ENCODE measurements at regions not wholly inside any gene's neighbourhood (a gene's known extent, or its start where the extent isn't known, plus 50 kb on each side); places are given as distances from the start of the nearest gene placed in this dataset.
"Not testable (repeated sequence)": the region's sequence is repeated elsewhere in the genome, so short reads cannot be mapped to it uniquely, and the experiment has no call there.

DNA sequence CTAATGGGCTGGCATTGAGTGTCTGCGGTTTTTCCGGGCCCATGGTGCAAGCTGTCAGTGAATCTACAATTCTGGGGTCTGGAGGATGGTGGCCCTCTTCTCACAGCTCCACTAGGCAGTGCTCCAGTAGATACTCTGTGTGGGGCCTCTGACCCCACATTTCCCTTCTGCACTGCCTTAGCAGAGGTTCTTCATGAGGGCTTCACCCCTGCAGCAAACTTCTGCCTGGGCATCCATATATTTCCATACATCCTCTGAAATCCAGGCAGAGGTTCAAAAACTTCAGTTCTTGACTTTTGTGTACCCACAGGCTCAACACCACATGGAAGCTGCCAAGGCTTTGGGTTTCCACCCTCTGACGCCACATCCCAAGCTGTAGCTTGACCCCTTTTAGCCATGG is 846.2 kb downstream of the RNF144A start:
- H3K4me3 Mint-ChIP-seq; ATAC-seq (ENCODE audit: low read depth in 2 of 2); DNase-seq; H3K4me1 Mint-ChIP-seq; H3K27ac ChIP-seq (ENCODE audit: insufficient read depth, low read length, poor library complexity, severe bottlenecking); H3K27me3 Mint-ChIP-seq; H3K36me3 ChIP-seq (ENCODE audit: control insufficient read depth, insufficient read depth, low read length); H3K4me3 ChIP-seq (ENCODE audit: low read depth, low read length); H3K4me1 ChIP-seq (ENCODE audit: control insufficient read depth, insufficient read depth, low read length, poor library complexity, severe bottlenecking); H3K27me3 ChIP-seq (ENCODE audit: control insufficient read depth, insufficient read depth, low read length); H3K27ac Mint-ChIP-seq; H3K36me3 Mint-ChIP-seq: not testable (repeated sequence)
- H3K9me3 Mint-ChIP-seq = peaks cover 2 to 16% (median 8%) of the 10 kb centered on the region in 7 donors
- peaks cover 4 to 14% of the 10 kb centered on the region in 2 experiments for H3K9me3 ChIP-seq (ENCODE audit: control insufficient read depth in 2 of 2, low read length in 2 of 2)

DNA sequence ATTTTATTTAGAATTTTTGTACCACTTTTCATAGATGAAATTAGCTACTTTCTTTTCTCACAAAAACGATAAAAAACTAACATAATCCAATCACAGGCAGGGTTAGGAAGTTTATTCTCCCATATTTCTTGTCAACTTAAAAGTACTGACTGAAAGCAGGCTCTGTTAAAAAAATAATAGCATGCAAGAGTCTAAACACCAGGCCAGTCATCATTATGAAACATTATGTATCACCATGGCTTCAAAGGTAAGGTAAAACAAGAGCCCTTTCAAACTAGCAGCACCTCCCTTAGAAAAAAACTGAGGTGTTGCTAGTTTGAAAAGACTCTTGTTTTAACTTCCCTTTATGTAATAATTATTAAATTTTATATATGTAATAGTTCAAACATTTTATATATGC is 848.0 kb downstream of the RNF144A start:
- H3K4me3 Mint-ChIP-seq = no peak overlapping the region
- Histone ChIP-seq H3K27me3 (ENCODE audit: control insufficient read depth, insufficient read depth, low read length) (no peaks in the 10 kb centered on the region), H3K27ac (ENCODE audit: insufficient read depth, low read length, poor library complexity, severe bottlenecking) (no peak overlapping the region), H3K36me3 (ENCODE audit: control insufficient read depth, insufficient read depth, low read length) (no peaks in the 10 kb centered on the region), H3K4me3 (ENCODE audit: low read depth, low read length) (no peak overlapping the region), H3K9me3 (ENCODE audit: control insufficient read depth in 2 of 2, low read length in 2 of 2) (peaks cover 4 to 14% of the 10 kb centered on the region in 2 experiments), H3K4me1 (ENCODE audit: control insufficient read depth, insufficient read depth, low read length, poor library complexity, severe bottlenecking) (no peaks in the 10 kb centered on the region)
- H3K27ac Mint-ChIP-seq = no peak overlapping the region
- ATAC-seq (ENCODE audit: low read depth in 2 of 2) (no peak), DNase-seq (no peak)
- peaks cover 2 to 16% (median 8%) of the 10 kb centered on the region in 7 donors for H3K9me3 Mint-ChIP-seq
- no peaks in the 10 kb centered on the region for H3K4me1 Mint-ChIP-seq
- peaks cover 8% of the 10 kb centered on the region for H3K27me3 Mint-ChIP-seq
- H3K36me3 Mint-ChIP-seq = no peaks in the 10 kb centered on the region

DNA sequence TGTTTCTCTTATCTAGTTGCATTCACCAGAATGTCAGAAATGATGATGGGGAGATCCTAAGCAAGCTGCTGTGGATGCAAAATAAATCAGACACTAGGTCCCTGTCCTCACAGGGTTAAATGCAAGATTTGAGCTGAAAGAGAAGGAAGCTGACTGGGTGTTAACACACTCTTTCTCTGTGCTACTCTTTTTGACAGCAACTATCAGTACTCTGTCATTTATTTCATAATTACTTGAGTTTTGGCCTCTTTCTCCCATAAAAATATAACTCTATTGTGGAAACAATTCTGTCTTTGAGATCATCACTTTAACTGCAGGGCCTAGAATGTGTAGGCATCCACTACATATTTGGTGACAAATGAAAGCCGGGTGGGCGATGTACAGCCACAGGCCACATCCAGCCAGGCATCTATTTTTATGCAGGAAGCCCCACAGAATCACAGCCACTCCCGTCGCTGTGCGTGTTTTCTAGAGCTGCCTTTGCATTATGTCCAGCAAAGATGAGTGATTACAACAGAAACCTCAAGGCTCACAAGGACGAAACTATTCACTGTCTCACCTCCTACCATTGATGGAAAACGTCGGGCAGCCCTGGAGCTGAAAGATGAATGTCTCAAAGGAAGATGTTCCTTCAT is 849.0 kb downstream of the RNF144A start:
- ATAC-seq (ENCODE audit: low read depth in 2 of 2) (no peak), DNase-seq (no peak)
- Mint-ChIP-seq H3K36me3 (no peaks in the 10 kb centered on the region), H3K4me3 (no peak overlapping the region), H3K27me3 (peaks cover 8% of the 10 kb centered on the region), H3K27ac (no peak overlapping the region), H3K4me1 (no peaks in the 10 kb centered on the region), H3K9me3 (peaks cover 2 to 16% (median 8%) of the 10 kb centered on the region in 7 donors)
- Histone ChIP-seq H3K4me1 (ENCODE audit: control insufficient read depth, insufficient read depth, low read length, poor library complexity, severe bottlenecking) (no peaks in the 10 kb centered on the region), H3K27me3 (ENCODE audit: control insufficient read depth, insufficient read depth, low read length) (peaks cover 2% of the 10 kb centered on the region), H3K4me3 (ENCODE audit: low read depth, low read length) (no peak overlapping the region), H3K27ac (ENCODE audit: insufficient read depth, low read length, poor library complexity, severe bottlenecking) (no peak overlapping the region), H3K36me3 (ENCODE audit: control insufficient read depth, insufficient read depth, low read length) (no peaks in the 10 kb centered on the region), H3K9me3 (ENCODE audit: control insufficient read depth in 2 of 2, low read length in 2 of 2) (peaks cover 4 to 14% of the 10 kb centered on the region in 2 experiments)

DNA sequence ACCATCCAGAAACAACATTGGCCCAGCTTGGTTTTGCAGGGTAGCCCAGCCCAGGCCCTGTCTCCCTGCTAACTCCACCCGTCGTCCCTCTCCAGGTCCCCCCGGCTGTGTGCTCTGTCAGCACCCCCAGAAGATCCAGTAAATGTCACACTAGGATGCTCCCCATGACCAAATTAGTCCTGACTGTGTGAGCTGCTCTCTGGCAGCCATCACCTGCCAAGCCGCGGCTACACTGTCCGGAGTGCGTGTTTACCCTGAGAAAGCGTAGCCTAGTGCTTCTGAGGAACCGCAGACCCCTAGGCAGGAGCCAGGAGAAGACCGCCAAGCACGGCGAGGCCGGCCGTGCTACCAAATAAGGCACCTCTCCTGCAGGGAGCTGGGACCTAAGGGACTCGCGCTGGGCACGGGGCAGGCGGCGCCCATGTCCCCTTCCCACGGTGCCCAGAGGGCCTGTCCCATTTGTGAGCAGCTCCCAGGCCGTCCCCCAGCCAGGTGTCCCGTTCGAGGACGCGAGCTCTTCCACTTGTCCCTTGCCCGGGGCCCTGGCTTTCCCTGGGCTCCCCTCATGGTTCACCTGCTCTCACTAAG is 849.9 kb downstream of the RNF144A start:
- Mint-ChIP-seq H3K4me3 (no peak overlapping the region), H3K27me3 (peaks cover 8% of the 10 kb centered on the region), H3K9me3 (peaks cover 2 to 16% (median 8%) of the 10 kb centered on the region in 7 donors), H3K27ac (no peak overlapping the region), H3K4me1 (no peaks in the 10 kb centered on the region), H3K36me3 (no peaks in the 10 kb centered on the region)
- Histone ChIP-seq H3K9me3 (ENCODE audit: control insufficient read depth in 2 of 2, low read length in 2 of 2) (peaks cover 4 to 14% of the 10 kb centered on the region in 2 experiments), H3K4me3 (ENCODE audit: low read depth, low read length) (no peak overlapping the region), H3K27ac (ENCODE audit: insufficient read depth, low read length, poor library complexity, severe bottlenecking) (no peak overlapping the region), H3K27me3 (ENCODE audit: control insufficient read depth, insufficient read depth, low read length) (peaks cover 2% of the 10 kb centered on the region), H3K36me3 (ENCODE audit: control insufficient read depth, insufficient read depth, low read length) (no peaks in the 10 kb centered on the region), H3K4me1 (ENCODE audit: control insufficient read depth, insufficient read depth, low read length, poor library complexity, severe bottlenecking) (no peaks in the 10 kb centered on the region)
- DNase-seq = no peak
- ATAC-seq (ENCODE audit: low read depth in 2 of 2) = no peak

DNA sequence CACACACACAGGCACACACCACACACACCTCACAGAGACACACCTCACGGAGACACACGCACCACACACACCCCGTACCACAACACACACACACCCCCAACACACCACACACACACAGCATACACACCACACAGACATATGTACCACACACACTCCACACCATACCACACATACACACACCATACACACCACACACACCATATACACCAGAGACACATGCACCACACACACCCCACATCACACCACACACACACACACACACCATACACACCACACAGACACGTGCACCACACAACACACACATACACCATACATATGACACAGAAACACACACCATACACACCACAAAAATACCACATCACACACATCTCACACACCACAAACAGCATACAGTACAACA is 850.7 kb downstream of the RNF144A start:
- H3K27ac ChIP-seq (ENCODE audit: insufficient read depth, low read length, poor library complexity, severe bottlenecking) = no peak overlapping the region
- no peak for DNase-seq
- no peaks in the 10 kb centered on the region for H3K36me3 ChIP-seq (ENCODE audit: control insufficient read depth, insufficient read depth, low read length)
- no peaks in the 10 kb centered on the region for H3K4me1 ChIP-seq (ENCODE audit: control insufficient read depth, insufficient read depth, low read length, poor library complexity, severe bottlenecking)
- Mint-ChIP-seq H3K27ac (no peak overlapping the region), H3K36me3 (no peaks in the 10 kb centered on the region), H3K4me1 (no peaks in the 10 kb centered on the region), H3K9me3 (peaks cover 0 to 11% (median 6%) of the 10 kb centered on the region in 7 donors), H3K4me3 (no peak overlapping the region), H3K27me3 (peaks cover 4% of the 10 kb centered on the region)
- H3K9me3 ChIP-seq (ENCODE audit: control insufficient read depth in 2 of 2, low read length in 2 of 2) = peaks cover 4 to 13% of the 10 kb centered on the region in 2 experiments
- H3K4me3 ChIP-seq (ENCODE audit: low read depth, low read length) = no peak overlapping the region
- ATAC-seq (ENCODE audit: low read depth in 2 of 2) = no peak
- peaks cover 2% of the 10 kb centered on the region for H3K27me3 ChIP-seq (ENCODE audit: control insufficient read depth, insufficient read depth, low read length)

DNA sequence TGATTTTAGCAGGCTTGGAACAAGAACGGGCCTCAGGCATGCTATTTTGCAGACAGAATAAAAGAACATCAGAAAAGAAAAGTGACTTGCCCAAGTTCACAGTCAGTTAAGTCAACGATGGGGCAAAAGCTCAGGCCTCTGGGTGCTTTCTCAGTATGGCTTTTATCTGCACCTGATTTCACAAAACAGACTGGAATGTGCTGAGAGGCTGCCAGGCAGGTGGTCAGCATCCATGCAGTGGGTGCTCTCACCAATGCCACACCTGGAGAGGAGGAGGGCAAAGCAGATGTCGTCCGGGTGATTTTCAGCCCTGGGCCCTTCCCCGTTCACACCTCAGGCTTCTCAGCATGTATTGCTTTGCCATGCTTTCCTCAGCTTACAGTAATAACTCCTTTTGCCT is 854.6 kb downstream of the RNF144A start:
- peaks cover 2% of the 10 kb centered on the region for H3K27me3 ChIP-seq (ENCODE audit: control insufficient read depth, insufficient read depth, low read length)
- Mint-ChIP-seq H3K36me3 (no peaks in the 10 kb centered on the region), H3K9me3 (peaks cover 0 to 3% (median 0%) of the 10 kb centered on the region in 7 donors), H3K4me3 (no peak overlapping the region), H3K4me1 (no peaks in the 10 kb centered on the region), H3K27ac (no peak overlapping the region), H3K27me3 (peaks cover 13% of the 10 kb centered on the region)
- H3K9me3 ChIP-seq (ENCODE audit: control insufficient read depth in 2 of 2, low read length in 2 of 2) = no peaks in the 10 kb centered on the region
- ATAC-seq (ENCODE audit: low read depth in 2 of 2) (no peak), DNase-seq (no peak)
- H3K4me1 ChIP-seq (ENCODE audit: control insufficient read depth, insufficient read depth, low read length, poor library complexity, severe bottlenecking) = no peaks in the 10 kb centered on the region
- H3K36me3 ChIP-seq (ENCODE audit: control insufficient read depth, insufficient read depth, low read length) = no peaks in the 10 kb centered on the region
- H3K27ac ChIP-seq (ENCODE audit: insufficient read depth, low read length, poor library complexity, severe bottlenecking) = no peak overlapping the region
- H3K4me3 ChIP-seq (ENCODE audit: low read depth, low read length) = no peak overlapping the region

DNA sequence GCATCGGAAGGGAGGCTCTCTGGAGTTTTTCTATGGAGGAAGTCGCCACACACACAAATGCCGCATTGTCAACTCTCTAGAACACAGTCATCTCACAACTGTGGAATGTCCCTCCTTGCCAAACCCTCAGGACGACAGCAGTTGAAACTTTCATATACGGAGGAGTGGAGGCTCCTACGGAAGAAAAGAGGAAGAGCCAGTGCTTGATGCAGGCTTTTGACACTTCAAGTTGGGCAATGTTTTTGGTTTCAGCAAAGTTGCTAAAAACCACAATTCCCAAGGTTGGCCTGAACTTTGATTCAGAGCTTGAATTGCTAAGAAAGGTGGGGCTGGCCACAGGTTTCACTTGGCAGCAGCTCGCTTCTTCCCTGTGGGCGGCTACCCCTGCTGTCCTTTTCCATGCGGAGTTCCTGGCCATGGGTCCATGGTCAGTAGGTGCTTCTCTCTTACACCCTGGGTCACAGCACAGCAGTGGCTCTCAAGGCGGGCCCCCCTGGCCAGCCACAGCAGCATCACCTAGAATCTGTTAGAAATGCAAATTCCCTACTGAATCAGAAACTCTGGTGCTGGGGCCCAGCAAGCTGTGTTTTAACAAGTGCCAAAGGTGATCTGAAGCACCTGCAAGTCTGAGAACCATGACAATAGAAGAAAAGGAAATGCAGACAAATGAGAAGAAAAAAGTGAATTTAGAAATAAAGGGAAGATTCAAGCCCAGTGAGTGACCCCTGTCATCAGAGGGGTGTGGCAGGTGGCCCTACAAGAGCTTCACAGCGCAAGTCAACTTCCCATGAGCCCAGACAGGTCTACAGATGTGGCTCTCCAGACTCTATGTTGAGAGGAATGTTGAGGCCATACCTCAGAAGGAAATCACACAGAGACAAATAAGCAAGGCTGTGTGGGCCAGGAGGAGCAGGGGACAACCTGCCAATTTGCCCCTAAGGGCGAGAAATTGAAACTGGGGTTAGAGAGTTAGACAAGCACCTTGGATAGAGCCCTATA is 856.4 kb downstream of the RNF144A start:
- Mint-ChIP-seq H3K27ac (no peak overlapping the region), H3K27me3 (peaks cover 18% of the 10 kb centered on the region), H3K36me3 (no peaks in the 10 kb centered on the region), H3K4me1 (no peaks in the 10 kb centered on the region), H3K4me3 (no peak overlapping the region), H3K9me3 (peaks cover 0 to 3% (median 0%) of the 10 kb centered on the region in 7 donors)
- H3K36me3 ChIP-seq (ENCODE audit: control insufficient read depth, insufficient read depth, low read length) = no peaks in the 10 kb centered on the region
- ATAC-seq (ENCODE audit: low read depth in 2 of 2) (no peak), DNase-seq (no peak)
- H3K27ac ChIP-seq (ENCODE audit: insufficient read depth, low read length, poor library complexity, severe bottlenecking) = no peak overlapping the region
- H3K27me3 ChIP-seq (ENCODE audit: control insufficient read depth, insufficient read depth, low read length) = peaks cover 2% of the 10 kb centered on the region
- no peaks in the 10 kb centered on the region for H3K4me1 ChIP-seq (ENCODE audit: control insufficient read depth, insufficient read depth, low read length, poor library complexity, severe bottlenecking)
- H3K9me3 ChIP-seq (ENCODE audit: control insufficient read depth in 2 of 2, low read length in 2 of 2) = no peaks in the 10 kb centered on the region
- H3K4me3 ChIP-seq (ENCODE audit: low read depth, low read length) = no peak overlapping the region
